ENCODE measurements at regions not wholly inside any gene's neighbourhood (a gene's known extent, or its start where the extent isn't known, plus 50 kb on each side); places are given as distances from the start of the nearest gene placed in this dataset.

- H2AFZ ChIP-seq (ENCODE audit: low read length) = no peak overlapping the region
- H3K9me3 ChIP-seq (ENCODE audit: insufficient read depth in 2 of 2, low read depth in 1 of 2, low read length in 1 of 2) = no peaks in the 10 kb centered on the region
- no peaks in the 10 kb centered on the region for H4K20me1 ChIP-seq (replicated peaks in 1 of 2; ENCODE audit: control insufficient read depth in 1 of 2, insufficient read depth in 2 of 2, low read length in 2 of 2)
- H3K79me1 ChIP-seq (ENCODE audit: low read depth, low read length) = no peaks in the 10 kb centered on the region
- H4K8ac ChIP-seq (ENCODE audit: extremely low read depth, insufficient read depth, low read length) = no peak overlapping the region
- no peak overlapping the region for H2BK20ac ChIP-seq (ENCODE audit: low read length)
- DNase-seq (ENCODE audit: low read depth in 1 of 2, low spot score in 2 of 2) = no peak
- H3K18ac ChIP-seq (ENCODE audit: extremely low read depth, low read length) = no peak overlapping the region
- H3K14ac ChIP-seq (ENCODE audit: insufficient read length) = no peak overlapping the region
- no peaks in the 10 kb centered on the region for H3K4me1 ChIP-seq (replicated peaks in 1 of 4; ENCODE audit: control insufficient read depth in 3 of 4, insufficient read depth in 4 of 4, low read length in 3 of 4)
- H2BK120ac ChIP-seq (replicated peaks; ENCODE audit: low read depth, low read length) = no peak overlapping the region
- no peak overlapping the region for H3K9ac ChIP-seq (replicated peaks in 1 of 4; ENCODE audit: extremely low read depth in 1 of 4, low read depth in 3 of 4, low read length in 3 of 4)
- FAIRE-seq = no peak
- H3K27me3 ChIP-seq (replicated peaks in 1 of 4; ENCODE audit: control insufficient read depth in 3 of 4, extremely low read depth in 1 of 4, insufficient read depth in 3 of 4, low read length in 3 of 4) = no peaks in the 10 kb centered on the region
- no peak overlapping the region for H2AK5ac ChIP-seq (ENCODE audit: low read depth, low read length)
- no peak overlapping the region for H2BK15ac ChIP-seq (ENCODE audit: low read length)
- no peaks in the 10 kb centered on the region for H3K79me2 ChIP-seq (ENCODE audit: control insufficient read depth in 1 of 2, insufficient read depth in 2 of 2, low read length in 2 of 2)
- H2BK5ac ChIP-seq (ENCODE audit: low read depth, low read length) = no peak overlapping the region
- H3K36me3 ChIP-seq (ENCODE audit: control insufficient read depth in 2 of 4, insufficient read depth in 4 of 4, low read length in 3 of 4) = no peaks in the 10 kb centered on the region
- H3K23me2 ChIP-seq (ENCODE audit: low read depth, low read length) = no peaks in the 10 kb centered on the region
- no peak overlapping the region for H4K91ac ChIP-seq (replicated peaks; ENCODE audit: insufficient read length, low read length)
- POLR2A ChIA-PET (ENCODE audit: partially characterized antibody) = no interaction called here
- H4K5ac ChIP-seq (ENCODE audit: insufficient read length, low read depth, low read length) = no peak overlapping the region
- no peak overlapping the region for H3K23ac ChIP-seq (ENCODE audit: insufficient read length)
- 92% methylated on average over 1 of the region's 1 CpG; no CpG with 5 or more reads in 1 of the 2 experiments for WGBS, 2 experiments (ENCODE audit: extremely low coverage in 1 of 2, insufficient coverage in 1 of 2, insufficient read length in 1 of 2, insufficient replicate concordance in 2 of 2, low coverage in 1 of 2, low lambda C conversion rate in 2 of 2, missing lambda C conversion rate in 1 of 2)
- CTCF ChIA-PET (ENCODE audit: partially characterized antibody) = interaction anchor here (0.6 kb wide), 1 partner anchor 27 kb away, joined by 4 read pairs; no protein-coding TSS in a partner anchor
- no peak overlapping the region for H3K27ac ChIP-seq (ENCODE audit: low read depth, low read length)
- H3K4me2 ChIP-seq (ENCODE audit: insufficient read depth in 1 of 2, low read depth in 2 of 2, low read length in 2 of 2) = no peak overlapping the region
- H2BK12ac ChIP-seq (ENCODE audit: low read depth, low read length) = no peak overlapping the region
- no peak overlapping the region for H3K4ac ChIP-seq (replicated peaks; ENCODE audit: insufficient read length, low read depth, low read length)
- no peak overlapping the region for H3K56ac ChIP-seq (replicated peaks; ENCODE audit: insufficient read length, low read depth, low read length)
- H3K4me3 ChIP-seq (ENCODE audit: extremely low read depth in 1 of 4, insufficient read depth in 2 of 4, low read depth in 3 of 4, low read length in 4 of 4) = no peak overlapping the region
- TF ChIP-seq SRF (IDR thresholded peaks at IDR 0.05; ENCODE audit: low read depth, low read length) (no peak), ZNF274 (IDR thresholded peaks at IDR 0.05; ENCODE audit: borderline replicate concordance, extremely low read depth, low read length) (no peak), CTCF (IDR thresholded peaks at IDR 0.05; ENCODE audit: control extremely low read depth in 1 of 3, insufficient read depth in 1 of 3, low read depth in 1 of 3, low read length in 3 of 3) (no peak), HDAC2 (IDR thresholded peaks at IDR 0.05; ENCODE audit: borderline replicate concordance in 1 of 2, low read depth in 2 of 2, low read length in 2 of 2) (no peak), SIN3A (conservative IDR thresholded peaks at IDR 0.05 in 1 of 2, IDR thresholded peaks at IDR 0.05 in 1 of 2; ENCODE audit: low read depth in 1 of 2, low read length in 2 of 2) (no peak), EP300 (IDR thresholded peaks at IDR 0.05; ENCODE audit: borderline replicate concordance in 1 of 2, low read depth in 2 of 2, low read length in 2 of 2) (no peak), TCF12 (IDR thresholded peaks at IDR 0.05; ENCODE audit: low read depth, low read length) (no peak), EGR1 (IDR thresholded peaks at IDR 0.05; ENCODE audit: borderline replicate concordance, low read depth, low read length) (no peak), PHF8 (conservative IDR thresholded peaks at IDR 0.05; ENCODE audit: low read depth, low read length) (no peak)
Measured at GRCh38 chr7:17236603-17237002, 61.8 kb upstream of the AHR start.
